ENCODE measurements at regions not wholly inside any gene's neighbourhood (a gene's known extent, or its start where the extent isn't known, plus 50 kb on each side); places are given as distances from the start of the nearest gene placed in this dataset.

- TF ChIP-seq CTCF (IDR thresholded peaks at IDR 0.05 in 2 of 3, conservative IDR thresholded peaks at IDR 0.05 in 1 of 3; ENCODE audit: borderline replicate concordance in 1 of 3, insufficient read depth in 1 of 3, low read depth in 2 of 3, low read length in 2 of 3) = no peak
- TF ChIP-seq EZH2phosphoT487 (IDR thresholded peaks at IDR 0.05; ENCODE audit: borderline replicate concordance) = no peak
- no peak for TF ChIP-seq YY1 (IDR thresholded peaks at IDR 0.05; ENCODE audit: extremely low read depth, insufficient replicate concordance, low read depth, low read length)
- TF ChIP-seq ZNF274 (IDR thresholded peaks at IDR 0.05; ENCODE audit: low read depth, low read length) = no peak
- no peak for TF ChIP-seq ZFX (IDR thresholded peaks at IDR 0.05)
- no peak for TF ChIP-seq MAX (IDR thresholded peaks at IDR 0.05)
- no peak for TF ChIP-seq JUND (IDR thresholded peaks at IDR 0.05)
- TF ChIP-seq POLR2AphosphoS5 (IDR thresholded peaks at IDR 0.05; ENCODE audit: low read depth, low read length) = no peak
- TF ChIP-seq ELF1 (IDR thresholded peaks at IDR 0.05; ENCODE audit: borderline replicate concordance, low read depth) = no peak
These were observed 108.2 kb upstream of the SLC38A2 start for GRCh38 chr12:46480724-46481123.

All from HCT116 (cell line).